ENCODE measurements at regions not wholly inside any gene's neighbourhood (a gene's known extent, or its start where the extent isn't known, plus 50 kb on each side); places are given as distances from the start of the nearest gene placed in this dataset.

DNA sequence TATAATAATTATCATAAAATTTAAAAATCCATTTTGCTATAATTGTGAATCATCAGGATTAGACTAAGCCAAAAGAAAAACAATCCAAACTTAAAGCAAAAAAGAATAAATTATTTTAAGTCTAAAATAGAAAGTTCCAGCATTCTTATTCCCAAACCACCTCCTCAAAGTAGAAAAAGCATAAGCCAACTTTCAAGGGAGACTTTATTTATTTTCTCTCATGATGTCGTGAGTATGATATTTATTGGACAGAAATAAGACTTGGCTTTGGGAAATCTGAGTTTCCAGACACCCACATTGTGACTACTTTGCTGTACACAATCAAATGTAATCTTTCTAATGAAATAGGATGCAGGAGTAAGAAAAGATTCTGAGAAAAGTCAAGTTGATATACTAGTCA lies 372.1 kb downstream of the MTRR start:
- no peak for DNase-seq (ENCODE audit: low read depth)

DNA sequence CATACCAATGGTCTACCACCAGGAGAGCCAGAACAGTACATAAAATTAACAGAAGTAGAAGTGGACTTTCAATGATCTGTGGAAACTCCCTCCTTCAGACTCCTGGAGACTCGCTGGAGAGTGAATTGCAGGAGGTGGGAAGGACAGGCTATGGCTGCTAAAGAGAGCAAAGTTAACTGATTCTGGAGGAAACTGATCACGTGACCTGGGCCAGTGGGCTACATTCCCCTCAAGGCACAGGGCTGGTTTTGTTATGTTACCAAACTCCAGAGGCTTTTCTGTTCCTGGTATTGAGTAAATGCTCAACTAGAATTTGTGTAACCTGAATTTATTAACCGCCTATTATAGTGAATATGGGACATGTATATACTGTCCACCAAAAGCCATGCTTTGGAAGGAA lies 372.6 kb downstream of the MTRR start:
- DNase-seq (ENCODE audit: low read depth): no peak

DNA sequence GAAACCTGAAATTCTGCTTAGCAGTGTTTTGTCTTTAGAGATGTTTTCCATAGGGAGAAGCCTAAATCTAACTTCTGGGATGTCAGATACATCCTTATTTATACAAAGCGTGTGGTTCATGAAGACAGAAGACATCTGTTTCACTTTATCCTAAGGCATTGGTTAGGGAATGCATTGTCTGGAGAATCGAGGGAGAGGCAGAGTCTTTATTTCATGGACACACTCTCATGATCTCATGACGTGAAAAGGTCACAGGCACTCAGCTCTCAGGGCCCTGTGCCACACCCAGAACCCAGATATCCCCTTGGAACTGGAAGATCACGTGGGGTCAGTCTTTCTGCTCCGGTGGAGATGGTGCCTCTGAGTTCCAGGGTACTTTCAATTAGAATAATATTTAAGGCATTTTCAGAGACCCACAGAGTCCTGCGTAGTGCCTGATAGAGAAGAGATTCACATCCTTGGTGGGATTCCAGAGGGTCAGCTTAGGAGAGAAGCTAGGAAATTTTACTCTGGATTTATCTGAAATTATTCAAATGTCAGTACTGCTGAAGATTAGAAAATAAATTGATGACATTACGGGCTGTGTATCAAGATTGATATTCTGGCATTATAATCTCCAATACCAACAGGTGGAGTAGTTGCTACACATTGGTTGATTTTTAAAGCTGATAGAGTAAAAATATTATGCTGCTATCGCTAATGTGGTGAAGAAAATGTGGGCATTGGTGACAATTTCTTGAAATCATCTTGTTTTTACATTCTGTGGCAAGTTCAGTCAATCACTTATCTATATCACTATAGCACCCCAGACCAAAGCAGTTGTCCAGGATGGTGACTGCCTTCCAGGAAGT lies 378.3 kb downstream of the MTRR start:
- no peak for DNase-seq (ENCODE audit: low read depth)

DNA sequence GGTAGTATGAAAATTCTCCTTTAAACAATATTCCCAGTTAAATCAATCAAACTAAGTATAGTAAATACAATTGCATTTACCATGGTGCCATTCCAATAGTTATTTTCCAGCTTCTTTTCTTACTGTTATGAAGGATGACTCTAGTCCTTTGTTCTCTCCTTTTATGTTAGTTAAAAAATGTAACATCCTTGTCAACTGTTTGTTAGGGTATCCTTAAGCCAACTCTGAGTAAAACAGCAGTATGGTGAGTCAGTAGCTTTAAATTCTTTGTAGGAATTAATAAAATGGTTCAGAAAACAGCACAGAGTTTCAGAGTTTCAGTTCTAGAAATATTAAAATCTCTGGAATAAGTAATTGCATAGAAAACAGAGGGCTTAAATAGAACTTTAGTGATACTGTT lies 384.4 kb downstream of the MTRR start:
- no peak for DNase-seq (ENCODE audit: low read depth)

DNA sequence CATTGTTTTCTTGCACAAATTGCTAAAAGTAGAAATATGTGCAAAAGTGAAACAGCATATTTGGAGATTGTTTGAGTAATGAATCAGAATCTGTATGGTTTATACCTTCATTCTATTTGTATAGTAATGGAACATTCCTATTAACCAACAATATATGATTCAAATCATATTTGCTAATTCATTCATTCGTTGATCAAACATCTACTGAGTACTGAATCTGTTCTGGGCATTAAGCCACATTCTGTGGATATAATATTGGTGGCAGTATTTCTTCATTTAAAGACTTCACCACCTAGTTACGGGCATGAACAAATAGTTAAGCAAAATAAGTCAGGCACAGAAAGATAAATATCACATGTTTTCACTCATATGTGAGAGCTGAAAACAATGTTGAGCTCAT lies 385.7 kb downstream of the MTRR start:
- DNase-seq (ENCODE audit: low read depth): no peak

DNA sequence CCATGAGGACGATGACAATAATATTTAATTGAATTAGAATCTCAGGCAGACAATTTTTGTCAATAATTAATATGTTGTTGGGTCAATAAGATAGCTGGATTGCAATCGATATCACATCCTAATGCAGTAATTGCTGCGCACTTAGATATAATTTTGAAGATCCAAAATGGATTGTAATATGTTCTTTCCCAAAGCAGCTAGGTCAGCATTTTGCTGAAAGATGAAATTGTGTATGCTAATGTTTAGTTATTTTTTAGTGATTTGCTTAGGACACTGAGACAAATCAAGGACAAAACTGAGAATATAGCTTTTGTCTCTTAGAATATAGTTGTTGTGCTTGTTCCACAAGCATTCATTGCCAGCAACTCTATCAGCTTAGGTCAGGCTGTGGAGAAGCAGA lies 389.9 kb downstream of the MTRR start:
- DNase-seq (ENCODE audit: low read depth): no peak

DNA sequence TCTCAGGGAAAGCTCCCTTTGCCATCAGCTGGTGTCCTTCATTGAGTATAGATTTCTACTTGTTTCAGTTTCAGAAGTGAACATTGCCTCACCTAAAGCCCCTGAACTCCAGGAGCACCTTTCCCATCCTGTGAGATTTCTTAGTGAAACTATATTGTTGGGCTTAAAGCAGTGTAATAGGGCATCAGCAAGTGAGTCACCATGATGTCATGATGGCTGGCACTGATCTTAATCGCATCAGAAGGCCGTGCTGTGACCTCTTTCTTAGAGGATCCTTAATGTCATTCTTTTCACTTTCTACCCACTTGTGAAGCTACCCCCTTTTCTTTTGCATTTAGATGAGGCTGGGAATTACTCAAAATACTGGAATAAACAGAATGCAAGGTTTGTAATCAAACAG lies 401.3 kb downstream of the MTRR start:
- no peak for DNase-seq (ENCODE audit: low read depth)

DNA sequence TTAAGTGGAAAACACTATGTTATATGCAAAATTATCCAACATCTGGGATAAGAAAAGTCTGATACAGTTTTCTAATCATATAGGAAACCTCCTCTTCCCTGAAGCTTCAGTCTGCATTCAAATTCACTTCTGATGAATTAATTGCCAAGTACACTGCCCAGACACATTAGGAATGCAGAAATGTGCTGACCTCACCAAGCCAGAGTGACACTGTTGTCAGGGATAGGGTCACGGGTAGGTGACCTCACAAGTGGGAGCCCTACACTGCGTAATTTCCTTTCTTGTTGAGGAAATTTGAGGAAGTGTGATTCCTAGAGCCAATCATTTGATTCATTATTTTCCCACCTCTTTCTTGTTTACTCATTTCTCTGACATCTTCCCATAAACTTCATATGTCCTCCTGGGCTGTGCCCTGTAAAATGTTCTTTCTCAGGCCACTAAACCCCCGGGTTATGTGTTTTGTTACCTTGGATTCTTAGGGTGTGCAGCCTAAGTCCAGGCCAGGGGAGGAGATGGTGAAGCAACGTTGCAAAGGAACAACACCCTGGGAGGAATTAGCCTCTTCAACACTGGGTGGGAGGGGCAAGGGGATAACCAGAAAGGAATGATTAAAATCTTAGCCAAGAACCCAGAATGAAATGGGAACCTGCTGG lies 411.9 kb downstream of the MTRR start:
- DNase-seq (ENCODE audit: low read depth): no peak

DNA sequence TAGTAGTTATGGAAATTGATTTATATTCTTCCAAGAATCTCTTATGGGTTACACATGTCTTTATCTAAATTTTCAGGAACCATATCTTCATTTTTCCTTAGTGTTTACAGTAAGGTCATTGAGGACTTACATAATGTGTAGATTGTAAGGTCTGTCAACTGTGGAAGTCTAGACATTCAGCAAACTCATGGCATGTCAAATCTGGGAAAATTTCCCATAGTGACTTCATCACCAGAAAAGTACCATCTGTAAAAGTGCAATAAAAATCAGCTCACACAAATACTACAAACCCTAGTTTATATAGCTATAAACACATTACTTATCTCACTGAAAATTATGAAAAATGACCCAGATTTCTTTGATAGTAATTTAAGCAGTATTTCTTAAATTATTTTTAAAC lies 419.4 kb downstream of the MTRR start:
- no peak for DNase-seq (ENCODE audit: low read depth)

DNA sequence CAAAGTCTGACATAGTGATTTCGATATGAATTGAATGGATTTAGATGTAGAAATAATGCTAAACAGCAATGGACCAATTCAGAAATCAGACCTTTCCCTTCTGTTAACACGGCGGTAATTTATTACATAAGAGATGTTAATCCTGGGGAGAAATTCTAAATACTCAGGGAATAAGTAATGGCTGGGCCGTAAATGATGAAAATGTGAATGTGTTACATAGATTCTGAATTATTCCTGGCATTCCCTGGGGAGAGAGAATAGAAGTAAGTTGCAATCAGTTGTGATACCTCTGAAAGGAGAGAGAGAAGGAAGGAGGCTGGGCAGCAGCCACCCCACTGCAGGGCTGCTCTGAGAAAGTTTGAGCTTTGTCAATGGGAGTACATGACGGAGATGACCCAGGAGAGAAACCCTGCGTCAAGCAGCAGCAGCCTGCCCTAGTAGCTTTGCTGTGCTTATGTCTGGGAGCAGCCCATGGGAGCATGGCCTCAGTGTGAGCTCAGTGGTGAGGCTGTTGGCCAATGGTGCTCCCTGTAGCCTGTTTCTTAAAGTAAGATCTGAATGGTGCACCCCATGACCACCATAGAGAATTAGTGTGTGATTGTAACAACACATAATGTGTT lies 420.1 kb downstream of the MTRR start:
- DNase-seq (ENCODE audit: low read depth): no peak

DNA sequence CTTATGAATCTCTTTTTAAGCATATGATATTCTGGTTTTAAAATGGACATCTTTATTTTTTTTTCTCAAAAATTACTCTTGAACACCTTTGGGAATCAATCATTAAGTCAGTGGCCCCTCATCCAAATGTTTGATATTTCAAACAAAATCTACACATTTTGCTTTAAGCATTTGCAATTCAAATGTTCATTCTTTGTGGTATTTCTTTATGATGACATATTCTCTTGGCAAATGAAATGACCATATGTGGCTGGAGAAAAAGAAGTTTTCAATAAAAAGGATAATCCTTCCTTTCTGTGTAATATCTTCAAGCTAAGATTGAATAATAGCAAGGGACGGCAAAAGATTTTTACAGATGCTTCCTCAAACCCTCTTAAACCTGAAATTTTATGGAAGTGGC lies 420.8 kb downstream of the MTRR start:
- no peak for DNase-seq (ENCODE audit: low read depth)

DNA sequence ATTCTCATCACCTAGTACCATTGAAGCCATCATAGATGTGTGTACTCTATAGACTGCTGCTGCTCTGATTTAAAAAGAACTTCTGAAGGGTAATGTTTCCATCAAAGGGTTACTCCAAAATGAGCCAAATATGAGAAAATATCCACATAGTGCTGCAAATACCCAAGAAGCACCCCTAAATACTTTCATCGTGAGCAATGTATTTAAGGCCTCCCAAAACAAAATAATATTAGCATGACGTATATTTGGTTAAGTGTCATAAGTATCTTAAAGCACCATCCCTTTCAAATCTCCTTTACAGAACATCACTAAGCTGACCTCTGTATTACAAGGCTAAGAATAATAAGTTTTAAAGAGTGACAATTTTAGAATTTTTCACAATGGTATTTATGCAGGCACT lies 421.8 kb downstream of the MTRR start:
- DNase-seq (ENCODE audit: low read depth): no peak

DNA sequence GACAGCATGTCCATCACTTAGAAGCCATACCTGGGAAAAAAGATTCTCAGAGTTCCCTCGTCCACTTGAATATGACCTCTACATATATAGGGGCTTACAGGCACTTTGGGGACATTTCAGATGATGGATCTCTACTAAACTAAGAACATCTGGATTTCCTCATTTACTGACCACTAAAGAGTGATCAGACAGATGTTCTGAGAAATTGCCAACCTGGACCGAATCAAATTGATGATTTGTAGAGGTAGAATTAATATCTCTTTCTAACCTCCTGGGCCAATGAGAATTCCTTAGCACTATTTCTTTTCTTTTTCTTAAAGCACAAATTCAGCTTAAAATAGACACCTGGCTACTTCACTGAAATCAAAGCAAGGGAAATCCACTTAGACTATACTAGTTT lies 422.7 kb downstream of the MTRR start:
- DNase-seq (ENCODE audit: low read depth): no peak

DNA sequence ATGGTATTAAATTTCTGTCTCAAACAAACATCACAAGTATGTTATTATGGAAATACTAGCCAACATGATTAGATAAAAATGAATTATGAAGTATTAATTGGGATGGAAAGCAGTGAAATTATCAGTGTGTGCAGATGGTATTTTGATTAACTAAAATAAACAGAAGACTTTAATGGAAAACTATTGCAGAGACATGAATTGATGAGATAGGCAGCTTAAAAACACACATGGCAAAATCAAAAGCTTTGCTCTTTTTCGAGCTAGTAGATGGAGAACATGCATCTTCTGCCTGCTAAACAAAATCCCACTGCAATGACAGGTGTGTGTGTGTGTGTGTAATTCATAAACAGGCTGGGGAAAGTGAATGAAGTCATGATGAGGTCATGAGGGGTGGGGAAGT lies 426.2 kb downstream of the MTRR start:
- DNase-seq (ENCODE audit: low read depth): no peak

DNA sequence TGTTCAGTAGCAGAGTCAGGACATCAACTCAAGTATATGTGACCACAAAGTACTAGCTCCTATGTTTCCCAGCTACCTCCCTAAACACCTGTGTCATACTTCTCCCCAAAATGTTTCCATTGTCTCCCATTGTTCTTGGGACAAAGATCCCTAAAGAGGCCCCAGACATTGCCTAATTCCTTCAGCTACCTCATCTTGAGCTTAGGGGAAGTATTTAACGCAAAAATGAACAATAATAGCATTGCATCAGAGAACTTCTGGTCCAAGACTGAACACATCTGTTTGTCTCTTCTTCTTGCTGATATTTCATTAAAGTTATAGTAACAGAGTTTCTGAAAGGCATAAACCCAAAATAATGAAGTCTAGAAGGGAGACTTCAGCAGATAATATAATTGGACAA lies 430.8 kb downstream of the MTRR start:
- DNase-seq (ENCODE audit: low read depth): no peak

DNA sequence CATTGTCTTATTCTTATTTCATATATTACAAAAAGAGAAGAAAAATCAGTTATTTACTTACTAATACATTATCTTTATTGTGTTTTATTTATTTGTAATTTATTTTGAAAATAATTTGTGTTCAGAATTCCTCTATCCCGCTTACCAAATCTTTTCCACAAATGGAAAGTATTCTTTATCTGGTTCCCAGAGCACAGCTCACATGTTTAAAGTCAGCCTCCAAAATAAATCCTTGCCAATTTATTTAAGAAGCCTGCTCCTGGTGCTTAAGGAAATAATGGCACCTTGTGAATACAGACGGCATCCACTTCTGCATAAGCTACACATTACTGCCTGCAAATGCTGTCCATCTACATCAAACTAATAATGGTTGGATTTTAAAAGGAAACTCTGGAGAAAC lies 435.4 kb downstream of the MTRR start:
- no peak for DNase-seq (ENCODE audit: low read depth)

DNA sequence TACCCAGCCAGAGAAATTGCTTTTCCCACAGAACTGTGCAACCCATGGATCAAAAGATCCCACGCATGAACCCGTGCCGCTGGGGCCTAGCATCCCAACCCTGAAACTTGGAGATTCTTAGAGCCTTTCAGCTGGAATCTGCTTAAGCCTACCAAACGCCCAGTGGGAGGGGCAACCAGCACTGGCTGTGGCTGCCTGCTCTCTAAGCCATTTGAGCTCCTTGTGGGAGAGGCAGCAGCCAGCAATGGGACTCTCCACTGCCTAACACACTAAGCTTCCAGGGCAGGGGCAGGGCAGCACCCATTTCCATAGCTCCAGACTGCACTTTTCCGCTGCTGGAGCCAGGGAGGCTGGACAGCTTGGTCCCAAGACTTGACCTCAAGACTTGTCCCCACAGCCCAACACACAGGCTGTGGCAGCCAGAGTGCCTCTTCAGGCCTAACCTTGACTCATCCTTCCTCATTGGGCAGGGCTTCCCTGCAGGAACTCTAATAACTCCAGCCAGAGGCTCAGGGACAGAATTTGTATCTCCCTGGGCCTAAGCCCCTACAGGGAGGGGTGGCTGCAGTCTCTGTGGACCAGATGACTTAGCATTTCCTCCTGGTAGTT lies 437.4 kb downstream of the MTRR start:
- DNase-seq (ENCODE audit: low read depth): no peak

DNA sequence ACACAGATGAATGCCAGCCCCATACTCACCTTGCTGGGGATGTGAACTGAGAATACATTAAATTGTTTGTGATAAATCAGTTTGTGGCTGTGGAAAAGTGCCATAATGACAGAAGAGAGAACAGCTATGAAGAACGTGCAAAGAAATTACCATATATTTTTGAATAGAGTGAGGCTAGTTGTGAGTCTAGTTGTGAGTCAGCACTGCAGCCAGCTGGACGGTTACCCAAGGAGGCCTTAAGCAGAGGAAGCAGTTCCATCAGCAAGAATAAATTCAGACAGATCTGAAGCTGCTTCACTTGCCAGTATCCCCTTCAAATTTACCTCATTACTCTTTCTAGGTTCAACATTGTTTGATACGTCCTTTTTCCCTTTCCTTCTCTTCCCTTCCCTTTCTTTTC lies 446.0 kb downstream of the MTRR start:
- no peak for DNase-seq (ENCODE audit: low read depth)

DNA sequence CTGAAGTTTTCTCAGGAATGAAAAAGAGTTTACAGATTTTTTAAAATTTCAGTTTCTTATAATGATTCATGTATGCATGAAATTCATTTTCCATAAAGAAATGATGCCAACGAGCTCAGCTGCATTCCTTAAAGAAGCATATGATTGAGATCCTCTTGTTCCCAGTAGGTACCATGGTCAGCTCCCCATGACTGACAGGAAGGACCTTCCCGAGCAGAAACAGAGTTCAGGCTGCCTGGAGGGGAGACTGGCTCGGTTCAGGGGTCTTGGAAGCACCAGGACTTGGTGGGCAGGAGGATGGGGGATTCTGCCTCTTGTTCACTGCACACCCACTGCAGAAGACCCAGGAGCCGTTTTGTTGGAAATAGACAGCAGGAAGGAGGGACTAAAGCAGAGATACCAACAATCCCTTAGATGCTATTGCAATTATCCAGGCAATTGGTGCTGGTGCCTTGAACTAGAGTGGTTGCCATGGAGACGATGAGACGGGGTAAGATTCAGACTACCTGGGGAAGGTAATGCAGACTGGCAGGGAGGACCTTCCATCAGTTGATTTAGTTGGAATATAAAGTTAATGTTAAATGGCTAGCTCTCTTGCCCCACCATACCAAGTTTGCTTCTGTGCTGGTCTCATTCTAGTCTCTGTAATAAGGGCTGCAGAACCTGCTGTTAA lies 447.8 kb downstream of the MTRR start:
- DNase-seq (ENCODE audit: low read depth): no peak

DNA sequence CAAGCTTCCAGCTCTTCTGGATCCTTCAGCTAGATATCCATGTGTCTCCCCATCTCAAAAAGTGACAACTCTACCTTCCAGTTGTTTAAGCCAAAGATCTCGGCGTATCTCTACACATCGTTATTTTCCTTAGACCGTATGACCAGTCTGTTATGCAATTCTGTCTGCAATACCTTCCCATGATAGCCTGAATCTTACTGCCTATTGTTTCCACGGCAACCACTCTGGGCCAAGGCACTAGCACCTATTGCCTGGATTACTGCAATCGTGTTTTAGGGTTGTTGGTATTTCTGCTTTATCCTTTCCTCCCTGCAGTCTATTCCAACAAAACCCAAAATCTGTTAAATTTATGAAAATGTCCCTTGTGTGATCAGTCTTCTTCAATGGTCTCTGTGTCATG lies 448.4 kb downstream of the MTRR start:
- DNase-seq (ENCODE audit: low read depth): no peak

DNA sequence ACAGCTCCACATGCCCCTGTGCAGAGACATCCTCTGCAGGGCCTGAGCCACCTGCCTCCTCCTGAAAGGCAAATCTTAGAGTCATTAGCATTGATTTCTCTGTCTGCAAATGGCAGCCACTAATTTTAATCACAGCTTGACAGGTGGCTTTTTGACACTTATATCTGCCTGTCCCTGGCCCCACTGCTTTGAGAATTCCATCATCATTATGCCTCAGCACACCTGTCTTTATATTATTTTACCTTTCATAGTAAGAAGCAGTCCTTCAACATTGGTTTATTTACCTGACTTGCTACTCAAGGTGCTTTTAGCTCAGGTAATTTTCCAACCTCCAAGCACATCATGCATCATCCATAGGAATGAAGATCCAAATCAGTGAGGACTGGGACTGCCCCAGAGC lies 451.3 kb downstream of the MTRR start:
- DNase-seq (ENCODE audit: low read depth): no peak

DNA sequence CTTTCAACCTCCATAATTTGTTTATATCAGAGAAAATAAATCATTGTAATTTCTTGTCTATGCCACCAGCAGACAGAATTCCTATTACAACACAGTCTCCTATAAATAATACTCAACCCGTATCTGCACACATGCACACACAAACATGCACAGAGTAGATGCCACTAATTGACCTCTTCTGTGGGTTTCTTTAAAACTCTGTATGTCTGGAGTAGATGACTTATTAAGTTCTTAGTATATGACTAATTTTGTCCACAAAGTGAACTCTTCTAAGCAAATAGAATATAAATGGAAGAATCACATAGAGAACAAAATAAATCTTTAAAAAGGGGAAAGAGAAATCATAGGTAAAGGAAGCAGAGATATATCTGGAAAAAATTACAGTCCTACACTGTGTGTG lies 452.3 kb downstream of the MTRR start:
- no peak for DNase-seq (ENCODE audit: low read depth)

DNA sequence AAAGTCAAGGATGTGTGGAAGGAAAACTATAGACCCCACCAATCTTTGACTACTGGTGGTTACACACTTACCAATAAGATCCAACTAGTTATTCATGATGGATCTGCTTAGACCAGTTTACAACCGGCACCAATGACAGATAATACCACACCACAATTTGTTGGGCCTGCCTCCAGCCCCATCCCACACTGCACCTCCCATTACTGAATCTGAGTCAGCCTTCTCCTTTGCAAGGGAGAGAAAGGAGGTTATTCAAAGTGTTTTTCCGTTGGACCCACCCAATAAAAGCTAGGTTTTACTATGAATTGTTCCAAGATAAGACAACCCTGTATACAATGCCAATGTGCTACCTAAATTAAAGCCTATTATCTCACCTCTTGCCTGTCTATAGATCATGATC lies 453.5 kb downstream of the MTRR start:
- DNase-seq (ENCODE audit: low read depth): no peak
